ENCODE measurements at regions not wholly inside any gene's neighbourhood (a gene's known extent, or its start where the extent isn't known, plus 50 kb on each side); places are given as distances from the start of the nearest gene placed in this dataset.
A peak's percentile ranks its signal among the peaks of the same experiment; 100 is the strongest.

GRCh38 chr7:139159900-139160675 lies 50.6 kb upstream of the ZC3HAV1 start:
- H3K9me3 ChIP-seq: peaks cover 0 to 2% (median 0%) of the 10 kb centered on the region in 4 donors
- H3K27ac ChIP-seq: no peak overlapping the region
- DNase-seq (peak in 1 of 2 donors; percentile 78), ATAC-seq (ENCODE audit: low FRiP score in 2 of 2) (peak in 1 of 2 donors; percentile 26)
- no peaks in the 10 kb centered on the region for H3K4me1 ChIP-seq
- H3K4me3 ChIP-seq: no peak overlapping the region
- 75 to 87% methylated on average over 10 of the region's 10 CpGs for WGBS, 2 donors
- no peaks in the 10 kb centered on the region for H3K36me3 ChIP-seq
- TF ChIP-seq CTCF (IDR thresholded peaks at IDR 0.05) (no peak), POLR2A (IDR thresholded peaks at IDR 0.05) (no peak), EP300 (IDR thresholded peaks at IDR 0.05) (no peak), POLR2AphosphoS5 (IDR thresholded peaks at IDR 0.05) (no peak)
- H3K27me3 ChIP-seq: no peaks in the 10 kb centered on the region

- no peaks in the 10 kb centered on the region for H3K27me3 ChIP-seq
- WGBS, 2 donors: 86 to 91% methylated on average over 3 of the region's 3 CpGs
- no peaks in the 10 kb centered on the region for H3K36me3 ChIP-seq
- TF ChIP-seq EP300 (IDR thresholded peaks at IDR 0.05) (no peak), POLR2AphosphoS5 (IDR thresholded peaks at IDR 0.05) (no peak)
- no peak overlapping the region for H3K4me3 ChIP-seq
- H3K9me3 ChIP-seq: no peaks in the 10 kb centered on the region
- ATAC-seq (ENCODE audit: low FRiP score in 2 of 2) (no peak), DNase-seq (no peak)
- no peaks in the 10 kb centered on the region for H3K4me1 ChIP-seq
- no peak overlapping the region for H3K27ac ChIP-seq
Observed at GRCh38 chr7:139168479-139168878, 59.0 kb upstream of the ZC3HAV1 start.

GRCh38 chr7:139169816-139170215 lies 60.3 kb upstream of the ZC3HAV1 start:
- DNase-seq (no peak), ATAC-seq (ENCODE audit: low FRiP score in 2 of 2) (no peak)
- Histone ChIP-seq H3K4me3 (no peak overlapping the region), H3K36me3 (no peaks in the 10 kb centered on the region), H3K27me3 (no peaks in the 10 kb centered on the region), H3K27ac (no peak overlapping the region), H3K9me3 (no peaks in the 10 kb centered on the region), H3K4me1 (no peaks in the 10 kb centered on the region)
- WGBS, 2 donors: 90 to 100% methylated on average over 2 of the region's 2 CpGs
- TF ChIP-seq POLR2AphosphoS5 (IDR thresholded peaks at IDR 0.05) (no peak), CTCF (IDR thresholded peaks at IDR 0.05) (no peak), POLR2A (IDR thresholded peaks at IDR 0.05) (no peak), EP300 (IDR thresholded peaks at IDR 0.05) (no peak)

- 92 to 98% methylated on average over 7 of the region's 7 CpGs for WGBS, 2 donors
- TF ChIP-seq EP300 (IDR thresholded peaks at IDR 0.05) (no peak), POLR2AphosphoS5 (IDR thresholded peaks at IDR 0.05) (no peak), POLR2A (IDR thresholded peaks at IDR 0.05) (no peak), CTCF (IDR thresholded peaks at IDR 0.05) (no peak)
- no peak for ATAC-seq (ENCODE audit: low FRiP score in 2 of 2)
- H3K36me3 ChIP-seq: no peaks in the 10 kb centered on the region
- no peaks in the 10 kb centered on the region for H3K4me1 ChIP-seq
- no peak overlapping the region for H3K27ac ChIP-seq
- no peaks in the 10 kb centered on the region for H3K9me3 ChIP-seq
- H3K4me3 ChIP-seq: no peak overlapping the region
- no peaks in the 10 kb centered on the region for H3K27me3 ChIP-seq
- no peak for DNase-seq
Observed at GRCh38 chr7:139172775-139173174, 58.3 kb upstream of the UBN2 start.

- 92 to 96% methylated on average over 3 of the region's 3 CpGs for WGBS, 2 donors
- ATAC-seq (ENCODE audit: low FRiP score in 2 of 2) (no peak), DNase-seq (no peak)
- Histone ChIP-seq H3K36me3 (peaks cover 0 to 12% (median 2%) of the 10 kb centered on the region in 4 donors), H3K27ac (no peak overlapping the region), H3K4me1 (no peaks in the 10 kb centered on the region), H3K4me3 (no peak overlapping the region), H3K9me3 (no peaks in the 10 kb centered on the region), H3K27me3 (no peaks in the 10 kb centered on the region)
- TF ChIP-seq POLR2A (IDR thresholded peaks at IDR 0.05) (no peak), POLR2AphosphoS5 (IDR thresholded peaks at IDR 0.05) (no peak), EP300 (IDR thresholded peaks at IDR 0.05) (no peak), CTCF (IDR thresholded peaks at IDR 0.05) (no peak)
Observed at GRCh38 chr7:139177696-139178095, 53.3 kb upstream of the UBN2 start.
